ENCODE measurements at regions not wholly inside any gene's neighbourhood (a gene's known extent, or its start where the extent isn't known, plus 50 kb on each side); places are given as distances from the start of the nearest gene placed in this dataset.

- ChIA-PET POLR2A (ENCODE audit: low non-redundant PET) (no interaction called here), CTCF (no interaction called here)
- no TSS peak for BruUV-seq (replicated peaks)
- H3K9me3 ChIP-seq (ENCODE audit: low read depth, low read length, poor library complexity, severe bottlenecking) = peaks cover 3% of the 10 kb centered on the region
- TF ChIP-seq EZH2 (IDR thresholded peaks at IDR 0.05; ENCODE audit: borderline replicate concordance, low read depth, low read length, poor library complexity, severe bottlenecking) = no peak
- no peak for TF ChIP-seq CTCF (conservative IDR thresholded peaks at IDR 0.05; ENCODE audit: low read depth, low read length)
- DNase-seq (ENCODE audit: low spot score) = no peak
- H3K36me3 ChIP-seq (ENCODE audit: insufficient read depth, low read length, poor library complexity, severe bottlenecking) = no peaks in the 10 kb centered on the region
- H3K4me1 ChIP-seq (ENCODE audit: insufficient read depth, low read length, poor library complexity, severe bottlenecking) = no peaks in the 10 kb centered on the region
- no peak overlapping the region for H3K27ac ChIP-seq (ENCODE audit: low read depth, low read length, poor library complexity, severe bottlenecking)
- H3K4me3 ChIP-seq (ENCODE audit: low read depth, low read length, poor library complexity, severe bottlenecking) = no peak overlapping the region
- intact Hi-C loops (cut with micrococcal nuclease; ENCODE audit: unreplicated experiment) = no loop called here
- H3K27me3 ChIP-seq (replicated peaks; ENCODE audit: insufficient read depth, low read depth, low read length, poor library complexity) = no peaks in the 10 kb centered on the region
Observed at GRCh38 chr3:170717410-170718402, 131.8 kb upstream of the SLC7A14 start.

- peaks cover 3% of the 10 kb centered on the region for H3K9me3 ChIP-seq (ENCODE audit: low read depth, low read length, poor library complexity, severe bottlenecking)
- H3K36me3 ChIP-seq (ENCODE audit: insufficient read depth, low read length, poor library complexity, severe bottlenecking) = no peaks in the 10 kb centered on the region
- intact Hi-C loops (cut with micrococcal nuclease; ENCODE audit: unreplicated experiment) = no loop called here
- no peaks in the 10 kb centered on the region for H3K4me1 ChIP-seq (ENCODE audit: insufficient read depth, low read length, poor library complexity, severe bottlenecking)
- TF ChIP-seq CTCF (conservative IDR thresholded peaks at IDR 0.05; ENCODE audit: low read depth, low read length) (no peak), EZH2 (IDR thresholded peaks at IDR 0.05; ENCODE audit: borderline replicate concordance, low read depth, low read length, poor library complexity, severe bottlenecking) (no peak)
- DNase-seq (ENCODE audit: low spot score) = no peak
- BruUV-seq (replicated peaks) = no TSS peak
- no peak overlapping the region for H3K4me3 ChIP-seq (ENCODE audit: low read depth, low read length, poor library complexity, severe bottlenecking)
- H3K27me3 ChIP-seq (replicated peaks; ENCODE audit: insufficient read depth, low read depth, low read length, poor library complexity) = no peaks in the 10 kb centered on the region
- no peak overlapping the region for H3K27ac ChIP-seq (ENCODE audit: low read depth, low read length, poor library complexity, severe bottlenecking)
- ChIA-PET CTCF (no interaction called here), POLR2A (ENCODE audit: low non-redundant PET) (interaction anchor here (0.6 kb wide), 1 partner anchor 164 kb away, joined by 4 read pairs; no protein-coding TSS in a partner anchor)
Observed at GRCh38 chr3:170716172-170716805, 130.4 kb upstream of the SLC7A14 start.

- no peaks in the 10 kb centered on the region for H3K36me3 ChIP-seq (ENCODE audit: insufficient read depth, low read length, poor library complexity, severe bottlenecking)
- ChIA-PET POLR2A (ENCODE audit: low non-redundant PET) (no interaction called here), CTCF (no interaction called here)
- no TSS peak for BruUV-seq (replicated peaks)
- H3K9me3 ChIP-seq (ENCODE audit: low read depth, low read length, poor library complexity, severe bottlenecking) = peaks cover 9% of the 10 kb centered on the region
- no peaks in the 10 kb centered on the region for H3K4me1 ChIP-seq (ENCODE audit: insufficient read depth, low read length, poor library complexity, severe bottlenecking)
- no peak overlapping the region for H3K27ac ChIP-seq (ENCODE audit: low read depth, low read length, poor library complexity, severe bottlenecking)
- no peaks in the 10 kb centered on the region for H3K27me3 ChIP-seq (replicated peaks; ENCODE audit: insufficient read depth, low read depth, low read length, poor library complexity)
- intact Hi-C loops (cut with micrococcal nuclease; ENCODE audit: unreplicated experiment) = no loop called here
- no peak for TF ChIP-seq CTCF (conservative IDR thresholded peaks at IDR 0.05; ENCODE audit: low read depth, low read length)
- no peak for TF ChIP-seq EZH2 (IDR thresholded peaks at IDR 0.05; ENCODE audit: borderline replicate concordance, low read depth, low read length, poor library complexity, severe bottlenecking)
- H3K4me3 ChIP-seq (ENCODE audit: low read depth, low read length, poor library complexity, severe bottlenecking) = no peak overlapping the region
- no peak for DNase-seq (ENCODE audit: low spot score)
Observed at GRCh38 chr3:170714562-170715535, 129.0 kb upstream of the SLC7A14 start.

Measured in A673 (cell line).